Uterus (tissue), 2 donors: ENCODE measurements at regions not wholly inside any gene's neighbourhood (a gene's known extent, or its start where the extent isn't known, plus 50 kb on each side); places are given as distances from the start of the nearest gene placed in this dataset.

Experiments used
- CTCF ChIP-seq, 4 experiments: fragments of 200-600 bp in 2 of 4; fragments of 450-650 bp in 2 of 4; sonication (generic) in 2 of 4; IDR thresholded peaks; one replicate each; pipeline ENCODE4 v1.5.1; 2016 to 2019; ENCODE audit warnings: antibody characterized with exemption in 4 of 4, mild to moderate bottlenecking in 2 of 4, moderate library complexity in 1 of 4
- POLR2A ChIP-seq, 2 donors: fragments of 450-650 bp; IDR thresholded peaks; one replicate each; pipeline ENCODE4 v1.6.1; 2016; ENCODE audit warnings: antibody characterized with exemption in 2 of 2, mild to moderate bottlenecking in 1 of 2, moderate library complexity in 1 of 2

DNA sequence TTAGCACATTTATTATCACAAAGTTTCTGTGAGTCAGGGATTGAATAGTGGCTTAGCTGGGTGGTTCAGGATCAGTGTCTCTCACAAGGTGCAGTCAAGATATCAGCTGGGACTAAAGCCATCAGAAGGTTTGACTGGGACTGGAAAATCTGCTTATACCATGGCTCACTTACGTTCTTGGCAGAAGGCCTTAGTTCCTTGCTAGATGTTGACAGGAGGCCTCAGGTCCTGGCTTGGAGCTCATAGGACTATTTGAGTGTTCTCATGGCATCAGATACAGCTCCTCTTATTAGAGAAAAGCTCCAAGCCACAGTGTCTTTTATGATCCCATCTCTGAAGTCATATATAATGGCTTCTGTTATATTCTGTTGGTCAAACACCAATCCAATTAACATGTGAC, 127.3 kb downstream of the SLC6A15 start:
- TF ChIP-seq CTCF (IDR thresholded peaks at IDR 0.05) = no peak
- no peak for TF ChIP-seq POLR2A (IDR thresholded peaks at IDR 0.05)
